Activated CD4-positive, alpha-beta T cell treated with anti-CD3 and anti-CD28 coated beads for 24 hours (primary cell): ENCODE measurements at regions not wholly inside any gene's neighbourhood (a gene's known extent, or its start where the extent isn't known, plus 50 kb on each side); places are given as distances from the start of the nearest gene placed in this dataset.

ENCODE experiments used
- DNase-seq, 2 donors: peaks; one replicate each; pipeline ENCODE4 v3.0.0-alpha.2; 2020; ENCODE audit warnings: low read depth in 2 of 2

DNA sequence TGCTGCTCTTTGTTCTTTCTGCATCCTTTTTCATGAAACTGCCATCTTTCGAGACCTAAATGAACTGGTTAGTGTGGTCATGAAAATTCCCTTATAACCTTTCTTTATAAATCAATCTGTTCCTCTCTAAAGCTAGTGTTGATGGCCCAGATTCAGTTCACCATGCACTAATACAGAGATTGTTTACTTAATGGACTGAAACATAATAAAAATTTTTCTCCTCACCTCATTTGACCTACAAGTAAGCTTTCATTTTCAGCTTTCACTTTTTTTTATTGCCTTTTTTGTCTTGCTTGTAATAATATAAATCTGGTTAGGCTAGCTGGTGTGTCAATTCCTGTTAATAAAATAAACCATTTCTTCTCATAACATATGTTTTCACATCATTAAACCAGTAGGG lies 183.8 kb downstream of the CCDC59 start:
- no peak for DNase-seq

DNA sequence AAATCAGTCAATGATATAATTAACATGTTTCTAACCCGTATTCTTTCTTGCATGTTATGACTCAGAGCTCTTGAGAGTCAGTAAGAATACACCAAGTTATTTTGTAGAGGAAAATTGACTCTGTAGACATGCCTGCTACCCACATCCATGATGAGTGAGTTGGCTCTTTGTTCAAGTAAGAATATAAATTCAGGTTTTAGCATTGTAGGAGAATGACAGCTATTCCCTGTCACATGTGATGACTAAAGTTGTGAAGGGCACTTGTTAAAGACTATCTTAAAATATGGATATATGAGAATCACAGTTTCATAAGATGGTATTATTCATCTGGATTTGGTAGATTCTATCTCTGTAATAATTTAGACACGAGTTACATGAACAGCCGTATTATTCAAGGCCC lies 209.1 kb downstream of the CCDC59 start:
- DNase-seq, result no peak

GRCh38 chr12:82146740-82147139 lies 211.4 kb downstream of the CCDC59 start:
- DNase-seq, result no peak

GRCh38 chr12:82144505-82144904 lies 213.7 kb downstream of the CCDC59 start:
- DNase-seq, result no peak

DNA sequence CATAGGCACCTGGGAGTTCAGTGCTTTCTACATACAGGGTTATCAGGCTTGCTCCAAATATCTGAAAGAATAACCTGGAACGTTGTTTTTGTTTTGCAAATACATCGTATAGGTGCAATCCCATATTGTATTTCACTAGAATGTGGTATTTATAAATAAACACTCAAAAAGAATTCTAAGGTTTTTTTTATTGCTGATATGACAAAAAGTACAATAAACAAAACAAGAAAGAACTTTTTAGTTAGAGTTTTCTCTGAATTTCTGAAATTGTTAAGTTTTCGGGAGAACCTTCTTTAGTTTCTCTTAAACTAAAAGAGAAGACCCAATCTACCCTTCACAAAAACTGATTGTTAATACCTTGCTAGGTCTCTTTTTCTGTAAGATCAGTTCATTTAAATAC lies 225.8 kb downstream of the CCDC59 start:
- DNase-seq, result no peak

- DNase-seq, result no peak
These were observed 227.4 kb downstream of the CCDC59 start for GRCh38 chr12:82130762-82131161.

- DNase-seq, result no peak
These were observed 233.3 kb downstream of the CCDC59 start for GRCh38 chr12:82124711-82125380.

- DNase-seq, result no peak
These were observed 236.6 kb downstream of the CCDC59 start for GRCh38 chr12:82121545-82121944.

DNA sequence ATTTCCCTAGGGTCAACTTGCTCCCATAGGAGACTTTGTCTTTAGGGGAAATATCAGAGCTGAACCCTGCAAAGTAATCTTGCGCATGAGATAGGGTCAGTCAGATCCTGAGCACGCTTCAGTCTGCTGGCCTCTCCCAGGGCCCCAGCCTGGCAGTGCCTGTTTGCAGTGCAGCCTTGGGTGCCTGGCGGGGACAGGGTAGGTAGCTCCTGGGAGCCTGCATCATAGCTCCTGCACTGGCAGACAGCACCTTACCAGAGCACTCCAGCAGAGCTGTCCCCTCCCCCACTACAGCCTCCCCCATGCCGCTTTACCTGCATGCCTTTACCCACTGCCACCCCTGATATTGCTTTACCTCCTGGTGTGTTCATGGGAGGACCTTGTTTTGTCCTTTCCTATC lies 237.3 kb downstream of the CCDC59 start:
- no peak for DNase-seq

GRCh38 chr12:82109243-82109642 lies 248.9 kb downstream of the CCDC59 start:
- no peak for DNase-seq

DNA sequence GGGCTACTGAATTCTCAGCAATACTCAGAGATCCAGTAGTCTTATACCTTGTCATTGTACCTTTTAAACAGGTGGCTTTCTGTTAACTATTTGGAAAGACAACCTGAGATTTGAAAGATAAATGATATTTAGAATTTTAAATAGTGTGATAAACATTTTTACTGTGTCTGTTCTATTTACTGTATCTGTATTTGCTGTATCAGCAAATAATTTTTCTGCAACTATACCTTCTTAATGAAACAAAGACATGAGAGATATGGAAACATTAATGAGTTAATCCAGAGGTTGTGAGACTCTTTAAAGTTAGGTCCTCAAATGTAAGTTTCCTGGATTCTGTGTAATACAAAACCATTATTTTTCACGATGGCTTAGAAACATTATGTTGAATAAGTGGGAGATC lies 249.6 kb downstream of the CCDC59 start:
- DNase-seq, result no peak

- DNase-seq, result no peak
These were observed 259.0 kb downstream of the CCDC59 start for GRCh38 chr12:82099216-82099615.

- no peak for DNase-seq
These were observed 260.3 kb downstream of the CCDC59 start for GRCh38 chr12:82097877-82098276.

- DNase-seq, result no peak
These were observed 260.7 kb downstream of the CCDC59 start for GRCh38 chr12:82097438-82097837.

- no peak for DNase-seq
These were observed 268.0 kb downstream of the CCDC59 start for GRCh38 chr12:82090165-82090564.

GRCh38 chr12:82089369-82090121 lies 268.6 kb downstream of the CCDC59 start:
- no peak for DNase-seq

- DNase-seq, result no peak
These were observed 275.7 kb downstream of the CCDC59 start for GRCh38 chr12:82082501-82082900.

- DNase-seq, result no peak
These were observed 288.2 kb downstream of the CCDC59 start for GRCh38 chr12:82069931-82070514.

- DNase-seq, result no peak
These were observed 299.0 kb upstream of the PPFIA2 start for GRCh38 chr12:82058197-82058596.

DNA sequence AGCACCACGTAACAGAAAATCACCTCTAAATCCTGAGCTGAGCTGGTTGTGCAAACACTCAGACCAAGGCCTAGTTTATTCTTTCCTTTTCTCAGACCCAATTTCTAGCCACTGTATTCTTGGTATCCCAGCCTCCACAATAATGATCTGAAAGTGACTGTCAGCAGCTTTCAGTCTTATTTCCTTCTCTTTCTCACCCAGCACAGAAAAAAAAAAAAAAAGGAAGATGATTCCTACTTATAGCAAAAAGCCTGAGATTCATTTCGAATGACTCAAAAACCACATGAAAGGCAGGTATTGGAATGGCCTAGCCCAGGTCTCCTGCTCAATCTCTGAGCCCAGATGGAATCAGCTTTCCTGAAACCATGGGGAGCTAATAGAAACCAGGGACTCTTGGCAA lies 298.6 kb upstream of the PPFIA2 start:
- no peak for DNase-seq

GRCh38 chr12:82055391-82055790 lies 296.2 kb upstream of the PPFIA2 start:
- no peak for DNase-seq

- no peak for DNase-seq
These were observed 295.4 kb upstream of the PPFIA2 start for GRCh38 chr12:82054566-82054965.

DNA sequence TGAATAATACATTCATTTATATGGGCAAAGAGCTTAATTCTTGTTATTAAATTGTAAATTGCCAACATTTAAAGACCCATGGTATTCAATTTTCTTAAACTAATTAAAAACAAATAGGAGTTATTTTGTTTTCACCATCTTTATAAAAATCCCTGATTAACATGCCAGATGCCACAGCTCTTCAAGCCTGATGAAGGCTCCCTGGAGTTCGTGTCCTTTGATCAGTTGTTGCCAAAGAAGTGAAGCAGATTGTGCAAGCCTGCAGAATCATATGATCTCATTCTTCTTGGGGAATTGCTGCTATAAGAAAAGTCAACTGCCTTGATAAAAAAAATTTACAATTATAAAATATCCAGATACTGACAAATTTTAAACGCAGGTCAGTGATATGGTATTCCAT lies 288.3 kb upstream of the PPFIA2 start:
- DNase-seq, result no peak
